ENCODE measurements at regions not wholly inside any gene's neighbourhood (a gene's known extent, or its start where the extent isn't known, plus 50 kb on each side); places are given as distances from the start of the nearest gene placed in this dataset.
"Not testable (repeated sequence)": the region's sequence is repeated elsewhere in the genome, so short reads cannot be mapped to it uniquely, and the experiment has no call there.

- DNase-seq: no peak
Measured at GRCh38 chr6:74362391-74362790, 666.4 kb downstream of the CD109 start.

- DNase-seq: peak; percentile 39
Measured at GRCh38 chr6:74357321-74357720, 661.3 kb downstream of the CD109 start.

- DNase-seq: peak; percentile 31
Measured at GRCh38 chr6:74356391-74356790, 660.4 kb downstream of the CD109 start.

GRCh38 chr6:74346936-74347535 lies 651.0 kb downstream of the CD109 start:
- no peak for DNase-seq

GRCh38 chr6:74343804-74344203 lies 647.8 kb downstream of the CD109 start:
- no peak for DNase-seq

GRCh38 chr6:74343321-74343720 lies 647.3 kb downstream of the CD109 start:
- DNase-seq: not testable (repeated sequence)

- no peak for DNase-seq
Measured at GRCh38 chr6:74334722-74335121, 638.7 kb downstream of the CD109 start.

- no peak for DNase-seq
Measured at GRCh38 chr6:74333406-74333805, 637.4 kb downstream of the CD109 start.

GRCh38 chr6:74320715-74321114 lies 624.7 kb downstream of the CD109 start:
- DNase-seq: no peak

- no peak for DNase-seq
Measured at GRCh38 chr6:74320074-74320473, 624.1 kb downstream of the CD109 start.

GRCh38 chr6:74319292-74319691 lies 623.3 kb downstream of the CD109 start:
- DNase-seq: no peak

GRCh38 chr6:74318738-74319137 lies 622.7 kb downstream of the CD109 start:
- no peak for DNase-seq

GRCh38 chr6:74312081-74312480 lies 616.1 kb downstream of the CD109 start:
- DNase-seq: no peak

GRCh38 chr6:74311431-74311830 lies 615.4 kb downstream of the CD109 start:
- DNase-seq: no peak

GRCh38 chr6:74289884-74290283 lies 593.9 kb downstream of the CD109 start:
- peak; percentile 83 for DNase-seq

GRCh38 chr6:74287932-74288331 lies 591.9 kb downstream of the CD109 start:
- no peak for DNase-seq

GRCh38 chr6:74287441-74287840 lies 591.4 kb downstream of the CD109 start:
- DNase-seq: no peak

GRCh38 chr6:74284284-74284683 lies 588.3 kb downstream of the CD109 start:
- peak; percentile 19 for DNase-seq

- no peak for DNase-seq
Measured at GRCh38 chr6:74283532-74283931, 587.5 kb downstream of the CD109 start.

GRCh38 chr6:74282143-74282689 lies 586.2 kb downstream of the CD109 start:
- DNase-seq: no peak

- no peak for DNase-seq
Measured at GRCh38 chr6:74280130-74280692, 584.2 kb downstream of the CD109 start.

- peak; percentile 51 for DNase-seq
Measured at GRCh38 chr6:74277777-74278186, 581.8 kb downstream of the CD109 start.

- DNase-seq: no peak
Measured at GRCh38 chr6:74273541-74273940, 577.5 kb downstream of the CD109 start.

- DNase-seq: no peak
Measured at GRCh38 chr6:74269600-74269858, 573.5 kb downstream of the CD109 start.
